ENCODE measurements at regions not wholly inside any gene's neighbourhood (a gene's known extent, or its start where the extent isn't known, plus 50 kb on each side); places are given as distances from the start of the nearest gene placed in this dataset.
"Not testable (repeated sequence)": the region's sequence is repeated elsewhere in the genome, so short reads cannot be mapped to it uniquely, and the experiment has no call there.

- no peak for DNase-seq (ENCODE audit: low spot score)
Observed at GRCh38 chr4:135917011-135917410, 1615.3 kb downstream of the PCDH18 start.

DNA sequence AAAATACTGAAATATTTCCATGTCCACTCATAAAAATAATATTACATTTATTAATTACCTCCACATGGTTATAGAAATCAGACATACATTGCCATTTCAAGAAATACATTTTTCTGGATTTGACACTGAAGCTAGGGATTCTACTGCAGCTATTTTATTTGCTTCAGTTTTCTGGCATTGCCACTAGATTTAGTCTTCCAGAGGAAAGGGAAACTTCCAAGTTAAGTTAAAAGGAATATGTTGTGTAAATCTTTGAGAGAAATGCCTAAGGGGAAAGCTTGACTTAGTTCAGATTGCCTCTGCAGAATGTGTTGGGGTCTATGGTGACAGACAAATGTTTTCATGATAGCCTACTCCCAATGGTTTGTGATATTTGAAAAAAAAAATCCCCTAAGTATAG, 1631.3 kb downstream of the PCDH18 start:
- no peak for DNase-seq (ENCODE audit: low spot score)

DNA sequence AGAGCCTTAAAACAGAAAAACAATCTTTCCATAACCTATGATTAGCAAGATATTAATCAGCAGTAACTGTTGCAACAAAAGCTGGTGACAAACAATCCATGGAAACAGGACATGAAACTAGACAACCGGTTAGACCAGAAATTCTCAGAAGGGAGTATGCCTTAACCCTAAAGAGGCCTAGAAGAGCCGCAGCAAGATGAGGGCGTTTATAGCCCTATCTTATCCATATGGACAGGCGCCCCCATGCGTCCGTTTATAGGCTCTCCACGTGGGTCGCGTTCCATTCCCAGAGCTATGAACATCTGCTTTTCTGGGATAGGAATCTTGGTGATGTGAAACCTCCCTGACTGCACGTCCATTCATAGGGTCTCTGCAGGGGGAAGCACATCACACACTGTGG, 1662.7 kb upstream of the PABPC4L start:
- DNase-seq (ENCODE audit: low spot score) = not testable (repeated sequence)

DNA sequence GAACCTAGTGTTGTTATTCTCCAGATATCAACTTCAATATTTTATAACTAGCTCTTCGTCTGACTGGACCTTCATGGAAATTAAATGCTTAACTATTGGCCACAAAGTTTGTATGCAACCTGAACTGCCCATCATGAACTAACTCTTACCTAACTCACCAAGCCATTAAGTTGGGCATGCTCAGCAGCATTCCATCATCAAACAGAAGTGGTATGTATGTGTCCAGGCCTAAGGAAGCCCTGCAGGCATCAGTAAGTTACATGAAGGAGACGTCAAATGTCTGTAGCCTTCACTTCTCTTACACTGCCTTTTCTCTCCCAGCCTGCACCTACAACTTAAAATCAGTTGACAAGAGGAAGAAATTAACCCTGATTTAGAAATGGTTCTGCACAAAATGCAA, 1639.2 kb upstream of the PABPC4L start:
- no peak for DNase-seq (ENCODE audit: low spot score)

GRCh38 chr4:135839712-135840111, 1638.1 kb upstream of the PABPC4L start:
- no peak for DNase-seq (ENCODE audit: low spot score)

- no peak for DNase-seq (ENCODE audit: low spot score)
Observed at GRCh38 chr4:135838889-135839288, 1637.3 kb upstream of the PABPC4L start.

GRCh38 chr4:135834471-135834870, 1632.9 kb upstream of the PABPC4L start:
- no peak for DNase-seq (ENCODE audit: low spot score)

- no peak for DNase-seq (ENCODE audit: low spot score)
Observed at GRCh38 chr4:135833529-135833928, 1631.9 kb upstream of the PABPC4L start.

DNA sequence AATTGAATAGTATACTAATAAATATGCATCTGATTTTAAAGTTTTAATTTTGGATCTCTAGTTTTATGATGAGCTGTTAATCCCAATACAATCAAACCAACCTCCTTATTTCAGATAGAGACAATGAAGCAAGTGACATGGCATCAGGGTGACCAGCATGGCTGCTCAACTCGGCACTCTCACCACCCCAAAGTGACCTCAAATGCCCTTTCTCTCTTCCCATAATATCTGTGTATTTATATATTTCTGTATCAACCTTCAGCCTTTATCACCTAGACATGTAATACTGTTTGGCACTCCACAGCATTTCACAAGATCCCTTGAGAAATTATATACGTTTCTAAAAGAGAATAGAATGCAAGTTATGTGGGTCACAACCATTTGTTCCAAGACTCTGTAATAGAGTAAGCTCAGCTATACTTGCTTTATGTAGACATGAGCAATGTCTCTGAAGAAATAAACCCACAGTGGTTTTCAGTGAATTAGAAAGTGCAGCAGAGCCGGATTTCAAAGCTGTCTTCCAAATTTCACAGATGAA, 1623.2 kb upstream of the PABPC4L start:
- no peak for DNase-seq (ENCODE audit: low spot score)

DNA sequence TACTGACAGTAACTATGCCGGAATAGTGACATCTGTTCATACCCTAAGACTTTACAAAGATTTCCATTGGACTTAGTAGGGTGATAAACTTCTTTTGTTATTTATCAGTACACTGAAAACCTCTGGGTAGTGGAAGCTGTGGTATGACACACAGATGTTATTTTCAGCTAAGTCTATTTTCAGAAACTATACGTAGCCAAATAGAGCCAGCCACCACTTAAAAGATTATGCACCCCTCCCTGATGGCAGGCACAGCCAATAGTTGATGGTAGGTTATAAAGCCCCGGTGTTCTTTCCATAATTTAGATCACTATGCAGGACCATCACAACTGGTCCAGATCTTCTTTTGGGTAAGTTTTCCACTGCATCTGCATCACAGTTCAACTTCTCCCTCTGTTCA, 1603.2 kb upstream of the PABPC4L start:
- DNase-seq (ENCODE audit: low spot score) = no peak

DNA sequence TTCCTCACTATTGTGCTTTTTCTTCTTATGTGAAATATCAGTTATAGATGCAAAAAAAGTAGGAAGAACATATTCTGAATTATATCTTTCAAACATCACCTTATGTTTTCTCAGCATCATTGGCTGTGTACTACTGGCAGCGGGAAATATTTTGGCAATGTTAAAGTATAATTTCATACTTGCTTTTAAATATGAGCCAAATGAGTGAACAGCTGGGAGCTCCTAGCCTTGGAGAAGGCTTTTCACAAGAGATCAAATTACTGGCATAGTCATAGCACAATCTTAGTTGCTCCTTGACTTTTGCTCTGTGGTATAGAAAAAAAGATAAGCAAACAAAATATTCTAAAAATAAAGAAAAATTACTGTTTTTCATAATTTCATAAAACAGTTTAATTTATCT, 1575.8 kb upstream of the PABPC4L start:
- DNase-seq (ENCODE audit: low spot score) = no peak

DNA sequence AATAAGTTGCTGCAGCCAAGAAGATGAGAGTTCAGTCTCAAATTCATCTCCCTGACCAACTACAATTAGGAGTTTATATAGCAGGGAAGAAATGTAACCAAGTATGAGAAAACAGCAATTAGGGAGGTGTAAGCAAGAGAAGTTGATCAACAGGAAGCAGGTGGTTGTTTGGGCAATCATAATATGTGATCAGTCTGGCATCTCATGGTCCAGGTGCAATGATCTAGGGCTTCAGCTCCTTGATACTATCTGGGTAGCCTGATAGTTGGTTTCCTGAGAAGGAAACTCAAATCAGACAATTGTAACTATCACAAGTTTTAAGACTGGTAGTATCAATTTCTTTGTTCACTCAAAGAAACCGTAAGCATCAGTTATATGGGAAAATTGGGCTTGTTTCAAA, 1574.3 kb upstream of the PABPC4L start:
- DNase-seq (ENCODE audit: low spot score) = no peak

GRCh38 chr4:135770505-135770904, 1568.9 kb upstream of the PABPC4L start:
- no peak for DNase-seq (ENCODE audit: low spot score)

GRCh38 chr4:135744928-135745327, 1543.3 kb upstream of the PABPC4L start:
- no peak for DNase-seq (ENCODE audit: low spot score)

- no peak for DNase-seq (ENCODE audit: low spot score)
Observed at GRCh38 chr4:135741583-135741982, 1540.0 kb upstream of the PABPC4L start.

- no peak for DNase-seq (ENCODE audit: low spot score)
Observed at GRCh38 chr4:135739354-135739753, 1537.8 kb upstream of the PABPC4L start.

GRCh38 chr4:135735512-135735911, 1533.9 kb upstream of the PABPC4L start:
- DNase-seq (ENCODE audit: low spot score) = no peak

GRCh38 chr4:135732448-135732847, 1530.9 kb upstream of the PABPC4L start:
- DNase-seq (ENCODE audit: low spot score) = no peak

DNA sequence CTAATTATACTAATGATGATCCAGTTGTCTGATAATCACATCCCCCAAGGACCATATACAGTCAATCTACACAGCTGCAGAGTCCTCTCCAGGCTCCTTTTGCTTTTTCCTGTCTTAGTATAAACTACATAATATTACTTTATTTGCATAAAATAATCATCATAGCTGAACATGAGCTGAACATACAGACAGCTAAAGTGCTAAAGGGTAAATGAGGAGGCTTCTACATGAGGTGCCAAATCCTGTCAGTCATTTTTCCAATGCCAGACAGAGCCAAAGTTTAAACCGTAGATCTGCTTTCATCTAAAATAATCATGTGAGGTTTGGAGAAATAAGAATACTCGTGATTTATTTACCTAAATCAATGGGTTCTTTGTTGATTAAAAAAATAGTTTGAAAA, 1530.1 kb upstream of the PABPC4L start:
- DNase-seq (ENCODE audit: low spot score) = no peak

GRCh38 chr4:135724421-135724820, 1522.8 kb upstream of the PABPC4L start:
- DNase-seq (ENCODE audit: low spot score) = no peak

DNA sequence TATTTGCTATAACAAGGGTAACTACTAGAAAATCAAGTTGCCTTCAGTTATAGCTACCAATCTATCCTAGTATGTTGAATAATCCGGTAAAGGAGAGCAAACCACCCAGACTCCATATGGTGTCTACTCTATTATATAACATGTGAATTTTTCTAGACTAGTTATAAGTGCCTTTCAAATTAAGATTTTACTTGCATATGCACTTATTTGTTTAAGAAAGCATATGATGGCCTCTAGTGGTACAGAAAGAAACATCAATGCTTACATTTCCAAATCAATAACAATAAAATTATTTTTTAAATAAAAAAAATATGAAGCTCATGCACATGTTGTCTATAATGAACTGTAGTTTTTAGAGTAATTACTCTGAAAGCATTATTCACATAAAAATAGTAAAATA, 1516.4 kb upstream of the PABPC4L start:
- no peak for DNase-seq (ENCODE audit: low spot score)

DNA sequence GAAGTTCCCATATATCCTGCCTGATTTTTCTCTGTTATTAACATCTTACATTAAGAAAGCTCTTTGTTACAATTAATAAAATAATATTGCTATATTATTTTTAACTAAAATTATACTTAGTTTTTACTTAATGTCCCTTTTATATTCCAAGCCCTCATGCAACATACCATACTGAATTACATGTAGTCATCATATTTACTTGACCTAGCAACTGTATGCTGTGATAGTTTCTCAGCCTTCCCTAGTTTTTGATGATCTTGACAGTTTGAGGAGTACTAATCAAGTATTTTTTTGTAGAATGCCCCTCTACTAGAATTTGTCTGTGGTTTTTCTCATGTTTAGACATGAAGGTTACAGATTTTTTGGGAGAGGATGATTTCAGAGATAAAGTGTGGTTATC, 1503.8 kb upstream of the PABPC4L start:
- DNase-seq (ENCODE audit: low spot score) = no peak

DNA sequence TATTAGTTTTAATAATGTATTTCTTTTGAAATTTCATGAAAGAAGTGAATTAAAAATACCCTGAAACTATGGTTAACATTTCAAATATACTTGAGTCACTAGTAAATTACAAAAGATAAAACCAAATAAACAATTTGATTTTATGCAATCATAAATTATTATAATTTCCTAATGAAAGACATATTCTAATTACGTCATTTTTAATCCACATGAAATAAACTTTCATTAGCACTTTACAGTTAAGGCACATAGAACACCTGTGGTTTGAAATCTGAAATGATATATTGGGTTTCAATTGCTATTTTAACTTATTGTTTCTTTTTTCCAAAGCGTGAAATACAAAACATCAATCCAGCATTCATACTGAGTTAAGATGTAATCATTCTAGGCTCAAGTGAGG, 1492.5 kb upstream of the PABPC4L start:
- no peak for DNase-seq (ENCODE audit: low spot score)

DNA sequence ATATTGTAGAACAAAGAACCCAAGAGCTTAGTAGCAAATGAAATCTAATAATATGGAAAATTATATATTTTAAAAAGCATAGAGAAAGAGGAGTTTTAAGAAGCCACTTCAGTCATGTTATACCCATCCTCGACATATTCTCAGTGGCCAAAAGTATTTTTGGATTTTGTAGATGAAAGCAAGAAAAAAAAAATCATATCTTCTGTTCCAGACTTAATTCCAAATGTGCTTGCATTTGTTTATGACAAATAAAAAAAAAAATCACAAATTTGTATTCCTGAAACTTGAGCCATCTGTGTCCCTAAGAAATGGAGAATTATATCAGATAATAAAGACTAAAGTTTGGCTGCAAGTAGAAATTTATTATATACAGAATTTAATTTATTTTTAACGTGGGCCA, 1482.4 kb upstream of the PABPC4L start:
- DNase-seq (ENCODE audit: low spot score) = no peak

GRCh38 chr4:135672202-135672601, 1470.6 kb upstream of the PABPC4L start:
- no peak for DNase-seq (ENCODE audit: low spot score)

Measured in AG08395 (cell line).